GM21528 (cell line): ENCODE measurements at regions not wholly inside any gene's neighbourhood (a gene's known extent, or its start where the extent isn't known, plus 50 kb on each side); places are given as distances from the start of the nearest gene placed in this dataset.

Experiments used
- ATAC-seq: cut with Tn5 transposase; IDR thresholded peaks from one replicate; pipeline ENCODE4 v1.9.1; 2021; ENCODE audit warnings: mild to moderate bottlenecking, moderate library complexity; ENCODE audit not compliant: unreplicated experiment, low FRiP score

DNA sequence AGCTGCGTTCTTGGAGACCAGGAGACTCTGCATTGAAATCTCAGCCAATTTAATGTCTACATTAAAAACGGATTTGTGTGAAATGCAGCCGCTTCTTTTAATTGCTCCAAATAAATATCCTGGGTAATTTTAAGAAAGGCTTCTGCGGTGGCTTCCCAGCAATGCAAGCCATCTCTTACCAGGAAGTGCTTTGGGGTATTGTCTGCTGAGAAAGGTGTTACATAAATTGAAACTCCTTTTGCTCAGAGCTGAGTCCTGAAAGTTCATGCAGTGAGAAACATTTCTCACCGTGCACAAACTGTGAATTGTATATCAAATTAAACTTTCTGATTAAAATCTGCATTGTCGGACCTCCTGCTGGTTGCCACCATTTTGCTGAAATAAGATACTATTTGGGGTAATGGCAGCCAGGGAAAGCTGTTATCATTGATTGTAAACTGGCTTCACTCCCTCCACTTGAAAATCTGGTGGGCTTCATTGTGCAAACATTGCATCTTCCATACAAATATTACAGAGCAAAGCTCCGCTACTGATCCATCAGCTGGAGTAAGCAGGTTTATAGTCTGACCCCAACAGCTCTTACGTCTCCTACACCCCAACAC is 59.5 kb downstream of the ZIC5 start:
- ATAC-seq = no peak

DNA sequence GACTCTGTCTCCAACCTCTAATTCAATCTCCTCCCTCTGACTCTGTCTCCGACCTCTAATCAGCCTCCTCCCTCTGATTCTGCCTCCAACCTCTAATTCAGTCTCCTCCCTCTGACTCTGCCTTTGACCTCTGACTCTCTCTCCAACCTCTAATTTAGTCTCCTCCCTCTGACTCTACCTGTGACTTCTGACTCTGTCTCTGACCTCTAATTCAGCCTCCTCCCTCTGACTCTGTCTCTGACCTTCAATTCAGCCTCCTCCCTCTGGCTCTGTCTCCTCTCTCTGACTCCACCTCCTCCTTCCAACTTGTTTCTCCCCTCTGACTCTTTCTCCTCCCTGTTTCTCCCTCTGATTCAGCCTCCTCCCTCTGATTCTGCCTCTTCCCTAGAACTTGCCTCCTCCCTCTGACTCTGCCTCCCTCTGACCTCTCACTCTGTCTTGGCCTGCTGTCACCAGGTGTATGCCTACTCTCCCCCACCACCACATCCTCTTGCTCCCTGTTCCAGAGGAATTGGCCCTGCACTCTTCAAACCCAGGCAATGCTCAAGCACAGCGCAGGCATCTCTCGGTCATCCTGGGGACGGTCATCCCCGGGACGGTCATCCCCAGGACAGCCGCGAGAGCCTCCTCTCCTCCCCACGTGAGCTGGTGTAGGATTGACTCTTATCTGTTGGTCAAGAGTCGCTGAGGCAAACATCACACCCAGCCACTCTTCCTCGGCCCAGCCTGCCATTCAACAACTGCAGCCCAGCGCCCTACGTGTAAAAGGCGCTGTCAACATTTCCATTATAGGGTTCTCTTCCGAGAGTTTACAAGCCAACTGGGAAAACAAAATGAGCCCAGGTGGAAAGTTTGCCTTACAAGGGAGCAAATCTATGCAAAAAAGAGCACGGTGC is 60.2 kb downstream of the ZIC5 start:
- no peak for ATAC-seq

DNA sequence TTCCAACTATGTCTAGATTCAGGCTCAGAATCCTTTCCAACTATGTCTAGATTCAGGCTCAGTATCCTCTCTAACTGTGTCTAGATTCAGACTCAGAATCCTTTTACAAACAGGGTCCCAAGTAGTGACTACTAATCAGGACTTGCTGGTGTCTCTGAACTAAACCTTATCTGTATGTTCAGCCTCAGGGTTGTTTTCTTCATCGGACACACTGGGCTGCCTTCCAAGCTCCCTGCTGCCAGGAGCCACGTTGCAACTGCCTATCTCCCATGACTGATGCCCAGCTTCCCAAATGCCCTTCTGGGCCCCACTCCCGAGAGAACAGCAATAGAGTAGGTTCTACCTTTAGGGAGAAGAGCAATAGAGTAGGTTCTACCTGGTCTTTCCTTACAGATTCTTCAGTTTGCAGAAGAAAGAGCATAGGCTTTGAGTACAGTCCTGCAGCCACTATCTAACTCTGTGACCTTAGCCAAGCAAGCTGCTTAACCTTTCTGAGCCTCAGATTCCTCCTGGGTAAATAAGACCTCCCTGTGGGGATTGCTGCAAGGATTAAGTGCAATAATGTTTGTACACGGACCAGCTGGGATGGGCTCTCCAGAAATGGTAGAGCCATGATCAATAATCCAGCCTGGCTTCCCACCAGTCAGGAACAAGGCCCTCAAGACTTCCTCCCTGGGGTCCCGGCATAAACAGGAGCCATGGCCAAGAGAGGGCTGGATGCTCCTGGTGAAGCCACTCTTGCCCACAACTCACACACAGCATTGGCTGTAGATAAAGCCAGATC is 61.5 kb downstream of the ZIC5 start:
- no peak for ATAC-seq

DNA sequence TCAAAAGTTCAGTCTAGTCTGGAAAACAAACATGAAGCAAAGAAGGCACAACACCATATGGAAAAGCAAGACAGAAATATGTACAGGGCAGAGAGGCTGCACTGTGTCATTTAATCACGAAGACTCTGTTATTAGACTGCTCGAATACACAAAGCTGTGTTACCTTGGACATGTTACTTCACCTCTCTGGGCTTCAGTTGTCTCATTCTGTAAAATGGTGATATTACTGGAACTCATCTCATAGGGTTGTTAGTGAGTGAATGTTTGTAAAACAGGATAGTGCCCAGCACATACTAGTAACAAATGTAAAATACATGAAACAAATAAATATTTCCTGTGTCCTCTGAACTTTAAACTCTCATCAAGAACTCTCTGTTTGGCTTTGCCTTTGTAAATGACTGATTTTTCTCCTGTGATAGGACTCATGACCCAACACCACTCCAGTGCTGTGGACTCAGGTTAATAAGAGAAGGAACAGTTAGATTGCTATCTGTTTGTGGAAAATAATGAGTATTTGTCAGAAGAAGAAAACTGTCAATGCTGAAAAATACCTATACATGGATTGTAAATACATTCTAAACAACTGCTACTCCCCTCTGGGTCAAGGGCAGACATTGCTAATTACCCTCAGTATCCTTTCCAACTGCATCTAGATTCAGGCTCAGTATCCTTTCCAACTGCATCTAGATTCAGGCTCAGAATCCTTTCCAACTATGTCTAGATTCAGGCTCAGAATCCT is 62.3 kb downstream of the ZIC5 start:
- no peak for ATAC-seq

DNA sequence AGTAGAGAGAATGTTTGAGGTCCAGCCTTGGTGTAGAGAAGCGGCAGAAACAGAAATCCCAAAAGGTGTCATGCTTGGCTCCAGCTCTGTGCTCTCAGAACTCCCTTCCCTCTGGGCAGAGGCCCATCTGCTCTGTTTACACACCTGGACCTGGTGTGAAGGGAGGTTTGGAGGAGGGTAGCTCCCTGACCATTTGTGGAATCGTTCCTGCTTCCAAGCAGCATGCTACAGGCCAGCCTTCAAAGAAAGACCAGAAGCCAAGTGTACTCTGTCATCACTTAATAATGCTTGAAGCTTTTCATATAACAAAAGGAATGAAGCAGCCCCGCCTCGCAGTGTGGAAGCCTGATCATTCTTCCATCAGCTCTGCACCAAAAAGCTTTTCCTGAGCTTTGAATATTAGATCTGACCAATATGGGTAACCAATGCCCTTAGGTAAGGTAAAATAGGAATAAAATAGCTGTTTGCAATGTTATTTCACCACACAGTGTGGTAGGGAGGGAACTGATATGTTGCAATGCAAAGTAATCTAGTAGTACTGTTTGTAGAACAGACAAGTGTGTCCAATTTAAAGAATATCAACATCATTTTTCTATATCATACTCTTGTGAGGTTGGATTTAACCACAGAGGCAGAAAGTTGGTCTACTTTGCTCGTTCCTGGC is 63.3 kb downstream of the ZIC5 start:
- ATAC-seq = no peak

DNA sequence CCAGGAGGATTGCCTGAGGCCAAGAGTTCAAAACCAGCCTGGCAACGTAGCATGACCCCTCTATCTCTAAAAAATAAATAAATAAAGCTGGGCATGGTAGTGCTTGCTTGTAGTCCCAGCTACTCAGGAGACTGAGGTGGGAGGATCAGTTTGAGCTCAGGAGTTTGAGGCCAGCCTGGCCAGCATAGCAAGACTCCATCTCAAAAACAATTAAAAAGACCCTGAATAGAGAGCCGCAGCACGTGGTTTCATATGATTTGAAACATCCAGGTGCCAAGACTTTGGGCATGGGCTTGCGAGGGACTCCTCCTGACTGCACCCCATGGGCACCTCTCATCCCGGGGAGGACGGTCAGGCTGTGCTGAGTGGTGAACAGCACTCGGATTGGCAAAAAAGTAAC is 63.9 kb downstream of the ZIC5 start:
- ATAC-seq = no peak

DNA sequence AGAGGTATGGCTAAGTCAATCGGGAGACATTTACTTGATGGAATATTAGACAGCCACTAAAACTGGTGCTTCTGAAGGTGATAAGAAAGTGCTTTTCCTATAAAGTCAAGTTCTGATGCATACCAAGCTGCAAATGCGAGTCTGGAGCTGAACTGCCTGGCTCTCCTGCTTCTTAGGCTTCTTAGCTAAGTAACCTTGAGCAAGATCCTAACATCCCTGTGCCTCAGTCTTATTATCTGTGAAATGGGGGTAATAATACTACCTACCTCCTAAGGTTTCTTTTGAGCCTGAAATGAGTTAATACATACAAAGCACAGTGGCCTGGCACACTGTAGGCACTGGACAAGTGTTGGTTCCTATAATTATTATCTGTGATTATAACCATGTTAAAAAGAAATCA is 64.5 kb downstream of the ZIC5 start:
- no peak for ATAC-seq

DNA sequence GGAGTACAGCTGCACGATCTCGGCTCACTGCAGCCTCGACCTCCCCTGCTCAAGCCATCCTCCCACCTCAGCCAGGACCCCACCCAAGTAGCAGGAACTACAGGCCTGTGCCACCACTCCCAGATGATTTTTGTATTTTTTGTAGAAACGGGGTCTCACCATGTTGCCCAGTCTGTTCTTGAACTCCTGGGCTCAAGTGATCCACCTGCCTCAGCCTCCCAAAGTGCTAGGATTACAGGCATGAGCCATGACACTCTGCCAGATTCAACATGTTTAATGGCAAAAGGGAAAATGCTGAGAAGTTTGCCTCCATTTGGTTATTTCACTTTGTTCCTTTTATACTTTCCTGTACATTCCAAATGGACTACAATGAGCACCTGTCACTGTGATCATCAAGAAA is 65.8 kb downstream of the ZIC5 start:
- ATAC-seq = no peak

DNA sequence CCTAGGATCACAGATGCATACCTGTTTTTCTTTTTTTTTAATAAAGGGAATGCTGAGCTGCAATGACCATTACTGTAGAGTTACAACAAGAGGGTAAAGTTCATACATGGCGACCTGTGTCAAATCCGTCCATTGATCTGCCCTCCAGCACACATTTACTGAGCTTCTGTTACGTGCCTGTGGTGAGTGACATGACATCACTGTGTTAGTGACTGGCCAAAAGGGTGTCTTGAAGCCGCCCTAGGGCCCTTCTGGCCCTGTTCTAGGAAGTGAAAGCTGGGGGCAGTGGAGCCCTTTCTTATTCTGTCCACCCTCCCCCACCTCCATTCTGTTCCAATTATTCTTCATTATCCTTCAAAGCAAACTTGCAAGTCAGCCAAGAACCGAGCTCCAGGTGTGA is 66.3 kb downstream of the ZIC5 start:
- ATAC-seq = no peak

DNA sequence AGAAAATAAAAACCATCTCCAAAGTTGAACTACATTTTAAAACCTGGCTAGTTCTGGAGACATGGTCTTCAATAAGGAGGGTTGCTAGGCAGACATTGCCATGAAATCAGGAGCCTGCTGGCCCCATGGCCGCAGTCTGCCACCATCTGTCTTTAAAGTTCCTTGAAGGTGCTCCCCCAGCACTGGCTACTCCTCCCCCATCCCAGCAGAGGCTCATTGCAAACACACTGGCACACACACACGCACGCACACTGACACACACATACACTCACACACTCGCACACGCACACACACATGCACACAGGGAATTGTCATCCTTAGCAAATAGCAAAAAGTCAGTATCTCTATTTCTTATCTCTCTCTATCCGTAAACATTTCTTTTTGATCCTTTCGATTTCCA is 68.4 kb downstream of the ZIC5 start:
- ATAC-seq = no peak

DNA sequence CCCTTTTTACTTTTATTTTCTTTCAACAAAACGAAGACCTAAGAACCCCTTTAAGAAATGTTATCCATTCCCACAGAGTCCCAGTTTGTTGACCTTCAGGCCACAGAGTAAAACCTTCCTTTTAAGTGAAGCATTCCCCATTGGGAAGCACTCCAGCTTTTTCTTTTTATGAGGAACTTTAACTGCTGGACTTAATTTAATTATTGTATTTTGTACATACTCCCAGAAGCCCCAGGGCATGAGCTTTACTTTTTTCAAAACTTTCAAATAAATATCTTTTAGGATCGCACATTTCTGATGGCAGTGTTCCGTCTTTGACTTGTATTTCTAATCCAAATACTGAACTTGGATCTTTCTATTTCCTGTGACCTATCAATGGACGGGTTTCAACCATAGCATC is 68.9 kb downstream of the ZIC5 start:
- ATAC-seq = no peak

DNA sequence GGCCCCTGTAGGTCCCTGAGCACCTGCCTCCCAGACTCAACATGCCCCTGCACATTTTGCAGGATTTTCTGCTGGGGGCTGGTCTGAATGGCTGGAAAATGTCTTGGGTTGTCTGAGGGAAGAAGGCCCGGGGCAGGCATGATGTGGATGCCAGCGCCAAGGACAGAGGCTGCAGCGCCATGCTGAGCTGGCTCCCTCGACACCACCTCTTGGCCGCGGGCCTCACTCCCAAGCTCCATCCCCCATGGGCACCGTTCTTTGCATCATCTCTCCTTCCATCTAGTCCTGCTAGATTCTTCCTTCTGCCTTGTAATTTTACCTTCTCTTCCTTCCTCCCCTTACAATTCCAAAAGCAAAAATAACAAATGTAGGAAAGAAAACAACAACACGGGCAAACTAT is 70.6 kb downstream of the ZIC5 start:
- no peak for ATAC-seq

DNA sequence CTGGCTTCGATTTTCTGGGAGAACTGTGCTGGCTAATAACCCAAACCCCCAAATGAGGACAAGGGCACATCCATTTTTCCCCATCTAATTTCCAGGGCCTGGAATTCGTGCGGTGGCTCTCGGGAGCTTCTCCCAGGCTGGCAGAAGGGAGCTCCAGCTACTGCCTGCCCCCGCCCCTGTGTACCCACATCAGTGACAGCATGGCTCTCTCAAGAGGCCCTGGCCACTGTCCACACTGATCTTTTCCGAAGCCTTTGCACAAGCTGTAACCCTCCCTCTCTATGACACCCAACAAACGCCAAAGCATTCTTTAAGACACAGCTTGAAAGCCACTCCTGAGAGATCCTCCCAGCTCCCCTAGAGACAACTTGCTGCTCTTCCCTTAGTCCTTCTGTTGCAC is 73.1 kb downstream of the ZIC5 start:
- no peak for ATAC-seq

DNA sequence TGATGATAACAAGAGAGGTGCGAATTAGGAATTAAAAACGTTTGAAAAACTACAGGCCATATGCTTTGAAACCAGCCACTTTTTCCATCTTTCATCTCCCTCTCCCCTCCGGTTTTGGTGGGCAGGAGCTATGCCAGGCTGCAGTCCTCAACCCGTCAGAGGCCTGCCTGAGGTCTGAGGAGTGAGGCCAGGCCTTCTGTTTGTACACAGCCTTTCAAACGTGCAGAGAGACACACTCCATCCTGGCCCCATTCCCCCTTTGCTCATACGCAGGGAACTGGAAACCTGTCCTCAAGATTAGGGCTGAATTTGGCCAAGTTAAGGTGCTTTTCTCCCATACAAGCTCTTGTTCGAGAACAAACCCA is 74.5 kb downstream of the ZIC5 start:
- no peak for ATAC-seq

DNA sequence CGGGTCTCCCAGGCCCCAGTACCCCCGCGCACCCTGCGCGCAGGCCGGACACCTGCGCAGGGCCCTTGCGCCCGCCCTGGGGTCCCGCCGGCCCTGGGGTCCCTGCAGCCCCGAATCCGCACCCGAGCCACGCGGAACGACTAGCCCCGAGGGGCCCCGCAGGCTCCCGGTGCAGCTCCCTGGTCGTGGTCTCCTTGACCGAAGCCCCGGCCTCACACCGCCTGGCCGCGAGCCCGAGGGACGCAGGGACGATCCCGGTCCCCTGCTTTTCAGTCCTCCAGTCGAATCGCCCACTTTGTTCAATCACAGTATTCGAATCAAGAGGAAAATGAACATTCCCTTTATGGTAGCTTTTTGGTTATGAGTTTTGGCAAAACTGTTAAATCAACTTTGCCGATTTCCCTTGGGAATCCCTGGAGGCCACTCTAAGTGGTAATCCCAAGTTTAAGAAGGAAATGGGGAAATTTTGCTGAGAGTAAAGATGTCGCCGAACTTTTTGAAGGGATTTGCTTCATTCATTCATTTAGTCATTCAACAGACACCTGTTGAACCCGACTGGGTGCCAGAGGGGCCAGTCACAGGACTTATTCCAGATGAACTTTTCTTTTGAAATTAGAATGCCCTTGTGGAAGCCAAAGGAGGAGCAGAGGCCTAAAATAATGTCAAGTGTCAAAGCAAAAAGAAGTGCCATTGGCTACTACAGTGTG is 75.0 kb downstream of the ZIC5 start:
- no peak for ATAC-seq

DNA sequence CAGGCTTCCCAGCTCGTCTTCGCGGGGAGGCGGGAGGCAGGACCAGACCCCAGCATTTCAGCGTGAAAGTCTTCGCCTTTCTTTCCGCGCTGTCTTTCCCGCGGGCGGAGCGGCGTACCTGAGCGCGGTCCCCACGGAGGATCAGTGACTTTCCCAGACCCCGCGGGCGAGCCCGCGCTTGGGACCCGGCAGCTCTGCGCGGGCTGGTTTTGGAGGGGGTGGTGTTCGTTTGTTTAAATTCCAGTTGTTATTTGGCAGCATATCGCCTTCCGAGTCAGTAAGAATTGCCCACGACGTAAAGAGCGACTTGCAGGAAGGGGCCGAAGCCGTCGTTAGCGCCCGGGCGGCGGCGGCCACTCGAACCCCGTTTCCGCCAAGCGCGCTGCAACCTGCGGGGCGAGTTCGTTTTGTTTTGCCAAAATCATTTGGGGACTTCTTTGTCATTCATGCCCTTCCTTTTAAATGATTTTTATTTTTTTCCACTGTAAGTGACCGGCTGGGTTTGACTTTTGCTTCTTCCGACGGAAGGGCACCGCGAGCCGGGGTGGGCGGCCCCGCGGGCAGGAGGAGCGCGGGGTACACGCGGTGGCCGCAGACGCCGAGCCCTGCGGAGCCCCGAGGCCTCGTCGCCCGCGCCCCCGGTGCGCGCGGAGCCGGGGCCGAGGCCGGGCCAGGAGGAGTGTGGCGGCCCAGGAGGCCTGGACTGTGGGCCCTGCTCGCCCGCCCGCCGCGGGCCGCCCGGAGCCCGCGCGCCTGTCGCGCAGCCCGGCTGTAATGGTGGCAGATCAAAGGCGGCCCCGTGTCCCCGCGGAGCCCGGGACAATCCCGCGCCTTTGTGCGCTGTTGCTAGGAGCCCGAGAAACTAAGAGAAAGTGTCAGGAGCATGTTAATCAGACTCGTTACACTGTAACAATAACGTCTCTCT is 75.9 kb downstream of the ZIC5 start:
- no peak for ATAC-seq

DNA sequence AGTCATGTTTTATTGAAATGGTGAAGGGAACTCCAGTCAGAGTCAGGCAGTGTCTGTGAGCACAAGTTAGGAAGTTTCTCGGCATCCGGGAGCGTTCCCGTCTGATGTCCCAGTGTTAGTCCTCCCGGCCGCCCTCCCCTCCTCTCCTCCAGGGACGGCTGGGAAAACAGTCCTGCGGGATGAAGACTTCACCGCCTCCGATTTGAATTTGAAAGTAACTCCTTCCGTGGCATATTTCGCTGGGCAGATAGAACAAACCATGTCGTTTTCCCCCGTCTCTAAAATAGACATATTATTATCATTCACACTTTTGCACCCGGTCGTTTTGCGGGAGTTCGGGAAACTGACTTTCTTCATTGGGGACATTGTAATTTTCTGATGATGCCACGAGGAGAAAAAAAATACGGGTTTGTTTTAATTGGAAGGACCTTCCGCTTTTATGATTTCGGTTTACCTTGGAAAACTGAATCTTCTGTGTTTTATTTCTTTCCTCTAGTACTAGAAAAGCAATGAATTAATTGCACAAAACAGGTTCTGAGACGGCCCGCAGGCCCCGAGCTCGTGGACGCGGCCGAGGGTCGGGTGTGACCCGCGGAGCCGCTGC is 76.6 kb downstream of the ZIC5 start:
- no peak for ATAC-seq

DNA sequence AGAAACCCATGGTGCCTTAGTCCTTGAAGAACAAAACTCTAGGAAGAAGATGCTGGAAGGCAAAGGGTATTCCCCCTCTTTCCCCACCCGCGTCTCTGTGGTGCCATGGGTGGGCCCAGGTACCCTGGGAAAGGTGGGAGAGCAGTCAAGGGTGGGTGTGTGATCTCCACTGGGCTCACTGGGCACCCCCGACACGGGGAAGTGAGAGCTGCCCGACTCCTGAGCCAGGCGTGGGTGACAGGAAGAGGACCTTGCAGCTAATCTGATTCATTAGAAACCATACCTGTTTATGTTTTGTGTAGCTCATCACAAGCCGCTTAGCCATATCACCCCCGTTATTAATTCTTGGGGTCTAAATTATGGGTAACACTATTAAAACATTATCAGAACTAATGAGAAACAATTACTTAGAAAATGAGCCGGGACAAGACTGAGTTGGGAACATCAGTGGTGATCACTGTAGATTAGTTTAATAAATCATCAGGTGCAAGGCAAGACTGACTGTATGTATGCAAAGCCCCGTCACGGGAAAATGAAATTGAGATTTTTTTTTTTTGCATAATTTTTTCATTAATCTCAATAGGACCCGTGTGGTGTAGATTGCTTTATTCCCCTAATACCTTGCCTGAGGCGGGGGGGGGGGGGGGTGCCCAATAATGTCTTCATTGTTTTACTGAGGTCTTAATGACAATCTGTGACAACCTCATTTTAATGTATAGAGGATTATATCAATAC is 77.3 kb downstream of the ZIC5 start:
- ATAC-seq = no peak
